Testis (tissue), 2 donors: ENCODE measurements at regions not wholly inside any gene's neighbourhood (a gene's known extent, or its start where the extent isn't known, plus 50 kb on each side); places are given as distances from the start of the nearest gene placed in this dataset.

Source experiments
- DNase-seq: peaks from one replicate; pipeline ENCODE4 v3.0.0-alpha.2; 2019
- H3K27ac ChIP-seq, 2 donors: fragments of 200-600 bp; sonication (generic); one replicate each; pipeline ENCODE4 v1.5.1; 2019
- H3K27me3 ChIP-seq: fragments of 200-600 bp; sonication (generic); one replicate; pipeline ENCODE4 v1.5.1; 2019
- H3K36me3 ChIP-seq: fragments of 200-600 bp; sonication (generic); one replicate; pipeline ENCODE4 v1.5.1; 2017; ENCODE audit warnings: low read depth; ENCODE audit errors: missing control alignments
- H3K4me1 ChIP-seq: fragments of 200-600 bp; sonication (generic); one replicate; pipeline ENCODE4 v1.5.1; 2019
- H3K4me3 ChIP-seq, 2 donors: fragments of 200-600 bp; sonication (generic); one replicate each; pipeline ENCODE4 v1.5.1; 2017 to 2019
- H3K9me3 ChIP-seq: fragments of 200-600 bp; sonication (generic); one replicate; pipeline ENCODE4 v1.5.1; 2017
- POLR2A ChIP-seq: fragments of 450-650 bp; IDR thresholded peaks from one replicate; pipeline ENCODE4 v1.6.1; 2017; ENCODE audit warnings: antibody characterized with exemption, mild to moderate bottlenecking, moderate library complexity
- WGBS, 2 donors: methylation state at CpG; one replicate each; pipeline ENCODE4 v1.1.5; 2018; 5-methylcytosine and 5-hydroxymethylcytosine counted together
- intact Hi-C: fragments of 100-400 bp; cut with DNase I; formaldehyde crosslinking; loops from one replicate; pipeline ENCODE4 v1.15.1; 2023; ENCODE audit warnings: low total_unique reads
- TF ChIP-seq, protein P1 (sequence below), 3 experiments: fragments of 450-650 bp in 2 of 3; fragments of 200-600 bp in 1 of 3; sonication (generic) in 1 of 3; IDR thresholded peaks; one replicate each; pipeline ENCODE4 v1.5.1; 2016 to 2019; ENCODE audit warnings: antibody characterized with exemption in 3 of 3, mild to moderate bottlenecking in 2 of 3, moderate library complexity in 1 of 3

- no peaks in the 10 kb centered on the region for H3K27me3 ChIP-seq
- TF ChIP-seq, protein P1, sequence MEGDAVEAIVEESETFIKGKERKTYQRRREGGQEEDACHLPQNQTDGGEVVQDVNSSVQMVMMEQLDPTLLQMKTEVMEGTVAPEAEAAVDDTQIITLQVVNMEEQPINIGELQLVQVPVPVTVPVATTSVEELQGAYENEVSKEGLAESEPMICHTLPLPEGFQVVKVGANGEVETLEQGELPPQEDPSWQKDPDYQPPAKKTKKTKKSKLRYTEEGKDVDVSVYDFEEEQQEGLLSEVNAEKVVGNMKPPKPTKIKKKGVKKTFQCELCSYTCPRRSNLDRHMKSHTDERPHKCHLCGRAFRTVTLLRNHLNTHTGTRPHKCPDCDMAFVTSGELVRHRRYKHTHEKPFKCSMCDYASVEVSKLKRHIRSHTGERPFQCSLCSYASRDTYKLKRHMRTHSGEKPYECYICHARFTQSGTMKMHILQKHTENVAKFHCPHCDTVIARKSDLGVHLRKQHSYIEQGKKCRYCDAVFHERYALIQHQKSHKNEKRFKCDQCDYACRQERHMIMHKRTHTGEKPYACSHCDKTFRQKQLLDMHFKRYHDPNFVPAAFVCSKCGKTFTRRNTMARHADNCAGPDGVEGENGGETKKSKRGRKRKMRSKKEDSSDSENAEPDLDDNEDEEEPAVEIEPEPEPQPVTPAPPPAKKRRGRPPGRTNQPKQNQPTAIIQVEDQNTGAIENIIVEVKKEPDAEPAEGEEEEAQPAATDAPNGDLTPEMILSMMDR (IDR thresholded peaks at IDR 0.05) = no peak
- TF ChIP-seq POLR2A = no peak
- no peaks in the 10 kb centered on the region for H3K4me1 ChIP-seq
- no peak overlapping the region for H3K4me3 ChIP-seq
- H3K27ac ChIP-seq = no peak overlapping the region
- H3K36me3 ChIP-seq = no peaks in the 10 kb centered on the region
- WGBS, 2 donors = 71 to 90% methylated on average over 20 to 22 of the region's 22 CpGs
- intact Hi-C loops = no loop called here
- peak; percentile 55 for DNase-seq
- no peaks in the 10 kb centered on the region for H3K9me3 ChIP-seq
Observed at GRCh38 chr20:6213311-6213710, 90.5 kb upstream of the FERMT1 start.

- Histone ChIP-seq H3K27ac (peak overlapping the region in 1 of 2 donors; percentile 42), H3K4me3 (peak overlapping the region in 1 of 2 donors; percentile 15), H3K4me1 (no peaks in the 10 kb centered on the region), H3K27me3 (no peaks in the 10 kb centered on the region), H3K9me3 (no peaks in the 10 kb centered on the region), H3K36me3 (no peaks in the 10 kb centered on the region)
- 65 to 80% methylated on average over 23 to 24 of the region's 24 CpGs for WGBS, 2 donors
- intact Hi-C loops = no loop called here
- peak; percentile 73 for DNase-seq
- TF ChIP-seq, protein P1 (IDR thresholded peaks at IDR 0.05) = no peak
- TF ChIP-seq POLR2A = no peak
Observed at GRCh38 chr20:6212903-6213302, 90.1 kb upstream of the FERMT1 start.

- Histone ChIP-seq H3K36me3 (no peaks in the 10 kb centered on the region), H3K27me3 (no peaks in the 10 kb centered on the region), H3K4me3 (no peak overlapping the region), H3K27ac (no peak overlapping the region), H3K9me3 (no peaks in the 10 kb centered on the region), H3K4me1 (no peaks in the 10 kb centered on the region)
- intact Hi-C loops = no loop called here
- TF ChIP-seq POLR2A = no peak
- TF ChIP-seq, protein P1 (IDR thresholded peaks at IDR 0.05) = no peak
- DNase-seq = no peak
Observed at GRCh38 chr20:6209093-6209492, 86.3 kb upstream of the FERMT1 start.

GRCh38 chr20:6200092-6200491 lies 77.3 kb upstream of the FERMT1 start:
- Histone ChIP-seq H3K4me1 (no peaks in the 10 kb centered on the region), H3K27ac (no peak overlapping the region), H3K9me3 (no peaks in the 10 kb centered on the region), H3K4me3 (no peak overlapping the region), H3K36me3 (no peaks in the 10 kb centered on the region), H3K27me3 (no peaks in the 10 kb centered on the region)
- WGBS, 2 donors = 62 to 67% methylated on average over 5 of the region's 5 CpGs
- intact Hi-C loops = no loop called here
- DNase-seq = no peak
- no peak for TF ChIP-seq POLR2A
- TF ChIP-seq, protein P1 (IDR thresholded peaks at IDR 0.05) = no peak

GRCh38 chr20:6185268-6185667 lies 62.4 kb upstream of the FERMT1 start:
- TF ChIP-seq, protein P1 (IDR thresholded peaks at IDR 0.05) = no peak
- TF ChIP-seq POLR2A = no peak
- intact Hi-C loops = no loop called here
- no peak for DNase-seq
- Histone ChIP-seq H3K27ac (no peak overlapping the region), H3K36me3 (no peaks in the 10 kb centered on the region), H3K4me1 (no peaks in the 10 kb centered on the region), H3K4me3 (no peak overlapping the region), H3K9me3 (no peaks in the 10 kb centered on the region), H3K27me3 (no peaks in the 10 kb centered on the region)
- 53 to 69% methylated on average over 2 to 3 of the region's 3 CpGs for WGBS, 2 donors
